Posterior cingulate gyrus (tissue), 11 donors: ENCODE measurements at regions not wholly inside any gene's neighbourhood (a gene's known extent, or its start where the extent isn't known, plus 50 kb on each side); places are given as distances from the start of the nearest gene placed in this dataset.
A peak's percentile ranks its signal among the peaks of the same experiment; 100 is the strongest.
"Not testable (repeated sequence)": the region's sequence is repeated elsewhere in the genome, so short reads cannot be mapped to it uniquely, and the experiment has no call there.

Source experiments
- DNase-seq, 10 donors: peaks; one replicate each; pipeline versions ENCODE4 v3.0.0 to v3.0.0-alpha.2; 2020 to 2021; ENCODE audit warnings: mixed read lengths in 3 of 10
- intact Hi-C: fragments of 100-400 bp; cut with DNase I; formaldehyde crosslinking; loops from one replicate; pipeline ENCODE4 v1.15.1; 2023

- intact Hi-C loops, result no loop called here
- DNase-seq, result no peak
Measured at GRCh38 chr13:90872491-90873025, 474.9 kb upstream of the MIR17HG start.

GRCh38 chr13:90880790-90881189, 466.7 kb upstream of the MIR17HG start:
- intact Hi-C loops, result no loop called here
- no peak for DNase-seq

- intact Hi-C loops, result no loop called here
- DNase-seq, result peak in 2 of 10 donors; percentile 63 to 80
Measured at GRCh38 chr13:90882551-90882950, 464.9 kb upstream of the MIR17HG start.

- intact Hi-C loops, result no loop called here
- DNase-seq, result no peak
Measured at GRCh38 chr13:90883592-90883991, 463.9 kb upstream of the MIR17HG start.

GRCh38 chr13:90884066-90884465, 463.4 kb upstream of the MIR17HG start:
- intact Hi-C loops, result no loop called here
- no peak for DNase-seq

GRCh38 chr13:90889906-90890834, 457.3 kb upstream of the MIR17HG start:
- DNase-seq, result no peak
- intact Hi-C loops, result no loop called here

- DNase-seq, result no peak
- intact Hi-C loops, result no loop called here
Measured at GRCh38 chr13:90891329-90891728, 456.2 kb upstream of the MIR17HG start.

- DNase-seq, result peak in 1 of 10 donors; percentile 65
- intact Hi-C loops, result not testable (repeated sequence)
Measured at GRCh38 chr13:90893199-90893598, 454.3 kb upstream of the MIR17HG start.

- DNase-seq, result no peak
- intact Hi-C loops, result no loop called here
Measured at GRCh38 chr13:90896002-90896401, 451.5 kb upstream of the MIR17HG start.

GRCh38 chr13:90898811-90899210, 448.7 kb upstream of the MIR17HG start:
- DNase-seq, result no peak
- intact Hi-C loops, result no loop called here

GRCh38 chr13:90899416-90899815, 448.1 kb upstream of the MIR17HG start:
- intact Hi-C loops, result no loop called here
- no peak for DNase-seq

GRCh38 chr13:90902255-90902654, 445.2 kb upstream of the MIR17HG start:
- DNase-seq, result peak in 1 of 10 donors; percentile 49
- intact Hi-C loops, result no loop called here

- intact Hi-C loops, result no loop called here
Measured at GRCh38 chr13:90906554-90906953, 440.9 kb upstream of the MIR17HG start.

GRCh38 chr13:90908792-90909191, 438.7 kb upstream of the MIR17HG start:
- DNase-seq, result no peak
- intact Hi-C loops, result no loop called here

More at GRCh38 chr13:90906554-90906953, 440.9 kb upstream of the MIR17HG start:
- DNase-seq, result no peak

- intact Hi-C loops, result no loop called here
Measured at GRCh38 chr13:90910018-90910639, 437.4 kb upstream of the MIR17HG start.

GRCh38 chr13:90912247-90912646, 435.2 kb upstream of the MIR17HG start:
- no peak for DNase-seq
- intact Hi-C loops, result no loop called here

More at GRCh38 chr13:90910018-90910639, 437.4 kb upstream of the MIR17HG start:
- no peak for DNase-seq

- intact Hi-C loops, result no loop called here
- no peak for DNase-seq
Measured at GRCh38 chr13:90918536-90918935, 429.0 kb upstream of the MIR17HG start.

GRCh38 chr13:90919153-90919552, 428.3 kb upstream of the MIR17HG start:
- intact Hi-C loops, result no loop called here
- DNase-seq, result no peak

- intact Hi-C loops, result no loop called here
- no peak for DNase-seq
Measured at GRCh38 chr13:90926459-90926858, 421.0 kb upstream of the MIR17HG start.

- intact Hi-C loops, result no loop called here
- DNase-seq, result no peak
Measured at GRCh38 chr13:90928109-90928508, 419.4 kb upstream of the MIR17HG start.

GRCh38 chr13:90933097-90933826, 414.2 kb upstream of the MIR17HG start:
- intact Hi-C loops, result no loop called here
- DNase-seq, result no peak
